ENCODE measurements at regions not wholly inside any gene's neighbourhood (a gene's known extent, or its start where the extent isn't known, plus 50 kb on each side); places are given as distances from the start of the nearest gene placed in this dataset.

GRCh38 chr3:78351334-78351733 is 1311.4 kb downstream of the ROBO2 start:
- H3K4me3 ChIP-seq (ENCODE audit: insufficient read depth, low read length), result no peak overlapping the region
- H3K27me3 ChIP-seq (ENCODE audit: insufficient read depth, low read length), result no peaks in the 10 kb centered on the region
- TF ChIP-seq CTCF (IDR thresholded peaks at IDR 0.05; ENCODE audit: extremely low read depth, low read depth, low read length), result no peak
- H3K36me3 ChIP-seq (ENCODE audit: insufficient read depth, low read length), result no peaks in the 10 kb centered on the region
- DNase-seq (ENCODE audit: insufficient read length, low spot score, missing footprints), result no peak
- H3K4me1 ChIP-seq (ENCODE audit: insufficient read depth, low read length), result no peaks in the 10 kb centered on the region
- H3K9me3 ChIP-seq (ENCODE audit: low read depth, low read length), result no peaks in the 10 kb centered on the region
- H3K4me2 ChIP-seq (ENCODE audit: insufficient read depth, low read length), result no peak overlapping the region
- H3K27ac ChIP-seq (ENCODE audit: low read depth, low read length), result no peak overlapping the region
- no peaks in the 10 kb centered on the region for H4K20me1 ChIP-seq (ENCODE audit: insufficient read depth, low read length)
- H2AFZ ChIP-seq (ENCODE audit: low read length), result no peak overlapping the region
- no peaks in the 10 kb centered on the region for H3K79me2 ChIP-seq (ENCODE audit: insufficient read depth, low read length)

- Histone ChIP-seq H3K36me3 (ENCODE audit: insufficient read depth, low read length) (no peaks in the 10 kb centered on the region), H3K9me3 (ENCODE audit: low read depth, low read length) (no peaks in the 10 kb centered on the region), H3K27ac (ENCODE audit: low read depth, low read length) (no peak overlapping the region), H2AFZ (ENCODE audit: low read length) (no peak overlapping the region), H3K4me3 (ENCODE audit: insufficient read depth, low read length) (no peak overlapping the region), H4K20me1 (ENCODE audit: insufficient read depth, low read length) (no peaks in the 10 kb centered on the region), H3K27me3 (ENCODE audit: insufficient read depth, low read length) (no peaks in the 10 kb centered on the region), H3K79me2 (ENCODE audit: insufficient read depth, low read length) (no peaks in the 10 kb centered on the region), H3K4me2 (ENCODE audit: insufficient read depth, low read length) (no peak overlapping the region), H3K4me1 (ENCODE audit: insufficient read depth, low read length) (no peaks in the 10 kb centered on the region)
- DNase-seq (ENCODE audit: insufficient read length, low spot score, missing footprints), result no peak
- TF ChIP-seq CTCF (IDR thresholded peaks at IDR 0.05; ENCODE audit: extremely low read depth, low read depth, low read length), result no peak
These were observed 1313.3 kb downstream of the ROBO2 start for GRCh38 chr3:78353231-78353630.

- Histone ChIP-seq H3K79me2 (ENCODE audit: insufficient read depth, low read length) (no peaks in the 10 kb centered on the region), H3K4me1 (ENCODE audit: insufficient read depth, low read length) (no peaks in the 10 kb centered on the region), H2AFZ (ENCODE audit: low read length) (no peak overlapping the region), H3K36me3 (ENCODE audit: insufficient read depth, low read length) (no peaks in the 10 kb centered on the region), H3K27me3 (ENCODE audit: insufficient read depth, low read length) (no peaks in the 10 kb centered on the region), H3K4me2 (ENCODE audit: insufficient read depth, low read length) (no peak overlapping the region), H3K9me3 (ENCODE audit: low read depth, low read length) (peaks cover 5% of the 10 kb centered on the region), H3K27ac (ENCODE audit: low read depth, low read length) (no peak overlapping the region), H4K20me1 (ENCODE audit: insufficient read depth, low read length) (no peaks in the 10 kb centered on the region), H3K4me3 (ENCODE audit: insufficient read depth, low read length) (no peak overlapping the region)
- no peak for DNase-seq (ENCODE audit: insufficient read length, low spot score, missing footprints)
- TF ChIP-seq CTCF (IDR thresholded peaks at IDR 0.05; ENCODE audit: extremely low read depth, low read depth, low read length), result no peak
These were observed 1321.0 kb downstream of the ROBO2 start for GRCh38 chr3:78360849-78361248.

- H3K79me2 ChIP-seq (ENCODE audit: insufficient read depth, low read length), result no peaks in the 10 kb centered on the region
- H3K4me3 ChIP-seq (ENCODE audit: insufficient read depth, low read length), result no peak overlapping the region
- no peaks in the 10 kb centered on the region for H4K20me1 ChIP-seq (ENCODE audit: insufficient read depth, low read length)
- no peak for DNase-seq (ENCODE audit: insufficient read length, low spot score, missing footprints)
- no peaks in the 10 kb centered on the region for H3K9me3 ChIP-seq (ENCODE audit: low read depth, low read length)
- no peaks in the 10 kb centered on the region for H3K36me3 ChIP-seq (ENCODE audit: insufficient read depth, low read length)
- no peak overlapping the region for H2AFZ ChIP-seq (ENCODE audit: low read length)
- H3K27ac ChIP-seq (ENCODE audit: low read depth, low read length), result no peak overlapping the region
- no peaks in the 10 kb centered on the region for H3K4me1 ChIP-seq (ENCODE audit: insufficient read depth, low read length)
- no peak overlapping the region for H3K4me2 ChIP-seq (ENCODE audit: insufficient read depth, low read length)
- no peak for TF ChIP-seq CTCF (IDR thresholded peaks at IDR 0.05; ENCODE audit: extremely low read depth, low read depth, low read length)
- no peaks in the 10 kb centered on the region for H3K27me3 ChIP-seq (ENCODE audit: insufficient read depth, low read length)
These were observed 1328.9 kb downstream of the ROBO2 start for GRCh38 chr3:78368636-78369345.

Data from osteoblast (primary cell).